ELR (cell line): ENCODE measurements at regions not wholly inside any gene's neighbourhood (a gene's known extent, or its start where the extent isn't known, plus 50 kb on each side); places are given as distances from the start of the nearest gene placed in this dataset.

Source experiments
- DNase-seq: peaks from one replicate; pipeline ENCODE4 v3.0.0-alpha.2; 2015; ENCODE audit warnings: low read depth

GRCh38 chr5:179497636-179498340, 52.6 kb upstream of the RUFY1 start:
- no peak for DNase-seq

DNA sequence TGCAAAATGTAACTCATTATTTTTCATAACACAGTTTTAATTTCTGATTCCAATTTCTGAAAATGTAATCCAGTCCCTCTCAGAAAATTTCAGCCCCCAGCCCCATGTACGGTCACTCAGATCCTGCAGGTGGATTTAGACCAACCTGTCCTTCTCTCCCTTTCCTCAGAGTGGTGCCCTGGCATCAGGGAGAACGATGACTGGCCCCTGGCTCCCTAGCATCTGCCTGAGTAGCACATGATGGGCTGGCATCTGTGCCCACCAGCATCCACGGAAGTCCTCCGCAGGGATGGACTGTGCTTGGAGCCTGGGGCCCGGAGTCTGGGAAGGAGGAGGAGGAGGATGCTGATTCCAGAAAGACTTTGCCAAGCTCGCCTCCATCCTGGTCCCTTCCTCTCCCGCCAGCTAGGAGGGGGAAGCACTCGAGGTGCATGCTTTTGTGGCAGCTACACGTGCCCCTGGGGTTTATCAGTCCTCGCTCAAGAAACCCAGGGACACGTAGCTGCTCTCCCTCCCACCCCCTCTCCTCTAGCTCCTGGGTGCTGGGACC, 54.4 kb upstream of the RUFY1 start:
- DNase-seq: no peak

- no peak for DNase-seq
Observed at GRCh38 chr5:179494774-179495526, 55.4 kb upstream of the RUFY1 start.

DNA sequence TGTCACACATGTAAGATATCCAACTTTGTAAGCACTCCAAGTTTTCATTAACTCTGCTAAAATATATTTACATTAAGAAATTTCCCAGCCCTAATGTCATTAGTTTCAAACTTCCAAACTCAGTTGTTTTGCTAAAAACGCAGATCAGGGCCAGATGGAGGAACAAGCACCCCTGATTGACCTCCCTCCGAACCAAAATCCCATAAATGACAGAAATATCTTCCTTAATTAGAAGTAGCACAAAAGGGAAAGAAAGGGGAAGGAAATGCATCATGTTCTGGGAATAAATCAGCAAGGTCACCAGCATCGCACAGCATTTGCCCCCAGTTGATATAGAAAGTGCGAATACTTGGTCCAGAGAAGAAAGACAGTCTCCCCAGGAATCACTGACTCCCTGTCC, 61.4 kb upstream of the RUFY1 start:
- no peak for DNase-seq

- DNase-seq: no peak
Observed at GRCh38 chr5:179488491-179488890, 61.9 kb upstream of the RUFY1 start.

- no peak for DNase-seq
Observed at GRCh38 chr5:179487145-179487544, 63.2 kb upstream of the RUFY1 start.

GRCh38 chr5:179486596-179487051, 63.7 kb upstream of the RUFY1 start:
- no peak for DNase-seq

GRCh38 chr5:179485845-179486575, 64.3 kb upstream of the RUFY1 start:
- DNase-seq: no peak

- no peak for DNase-seq
Observed at GRCh38 chr5:179484761-179485160, 65.6 kb upstream of the RUFY1 start.

- DNase-seq: no peak
Observed at GRCh38 chr5:179484201-179484600, 66.2 kb upstream of the RUFY1 start.

DNA sequence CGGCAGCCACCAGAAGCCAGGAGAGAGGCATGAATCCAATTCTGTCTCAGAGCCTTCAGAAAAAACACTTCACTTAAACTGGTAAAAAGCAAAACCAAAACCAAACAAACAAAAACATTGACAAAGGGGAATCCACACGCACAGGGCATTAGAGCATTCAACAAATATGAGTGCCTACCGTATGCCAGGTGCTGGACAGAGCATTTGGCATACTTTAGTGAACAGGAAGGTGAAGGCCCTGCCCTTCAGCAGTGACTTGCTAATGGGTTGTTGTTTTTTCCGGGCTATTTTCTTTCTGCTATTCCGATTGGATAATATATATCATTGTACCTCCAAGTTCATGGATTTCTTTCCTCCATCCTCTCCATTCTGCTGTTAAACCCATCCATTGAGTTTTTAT, 71.7 kb upstream of the RUFY1 start:
- DNase-seq: no peak

DNA sequence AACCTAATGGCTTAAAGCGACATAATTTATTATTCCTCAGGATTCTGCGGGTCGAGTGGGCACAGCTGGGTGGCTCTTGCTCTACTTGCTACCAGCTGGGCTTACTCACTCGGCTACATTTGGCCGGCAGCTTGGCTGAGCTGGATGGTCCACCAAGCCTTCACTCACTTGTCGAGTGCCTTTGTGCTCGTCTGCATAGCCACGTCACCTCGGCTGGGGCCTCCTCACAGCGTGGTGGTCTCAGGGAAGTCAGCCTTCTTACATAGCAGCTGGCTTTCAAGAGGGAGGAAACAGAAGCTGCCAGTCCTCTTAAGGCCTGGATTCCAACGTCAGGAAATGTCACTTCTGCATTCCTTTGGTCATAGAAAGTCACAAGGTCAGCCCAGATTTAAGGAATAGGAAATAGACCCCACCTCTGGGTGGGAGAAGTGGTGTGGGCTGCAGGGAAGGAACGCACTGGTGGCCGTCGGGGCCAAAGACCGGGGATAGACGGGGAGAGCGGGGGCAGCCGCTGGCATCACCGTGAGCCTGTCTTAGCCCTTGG, 75.1 kb upstream of the RUFY1 start:
- no peak for DNase-seq

- DNase-seq: no peak
Observed at GRCh38 chr5:179472641-179473040, 77.7 kb upstream of the RUFY1 start.

DNA sequence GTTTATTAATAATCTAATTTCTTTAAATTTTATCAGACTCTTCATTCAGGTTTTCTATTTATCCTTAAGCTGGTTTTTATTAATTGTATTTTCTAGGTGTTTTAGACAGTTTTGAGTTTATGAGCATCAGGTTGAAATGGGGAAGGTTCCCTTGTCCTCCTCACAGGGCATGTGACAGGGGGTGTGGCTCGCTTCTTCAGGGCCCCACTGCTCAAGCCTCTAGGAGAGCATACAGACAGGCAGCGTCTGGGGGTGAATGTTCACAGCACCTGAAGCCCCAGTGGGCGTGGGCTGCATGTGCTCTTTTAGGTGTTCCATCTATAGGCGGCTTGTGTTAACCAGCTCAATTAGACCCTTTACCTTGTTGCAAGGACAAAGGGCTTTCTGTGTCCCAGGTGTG, 78.2 kb upstream of the RUFY1 start:
- no peak for DNase-seq

DNA sequence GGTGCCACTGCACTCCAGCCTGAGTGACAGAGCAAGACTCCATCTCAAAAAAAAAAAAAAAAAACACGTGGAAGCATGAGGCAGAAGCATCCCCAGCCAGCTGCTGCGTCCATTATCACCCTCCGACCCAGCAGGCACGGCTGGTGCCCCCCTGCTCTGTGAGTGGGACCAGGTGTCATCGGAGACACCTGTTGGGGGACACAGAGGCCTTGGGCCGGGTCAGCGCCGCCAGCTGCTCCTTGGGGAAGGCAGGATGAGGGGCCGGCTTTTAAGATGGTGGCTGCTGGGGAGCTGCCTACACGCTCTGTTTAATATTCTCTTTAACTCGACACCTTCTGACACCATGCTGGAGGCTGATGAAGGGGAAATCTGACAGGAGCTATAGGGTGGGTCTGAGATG, 80.2 kb upstream of the RUFY1 start:
- no peak for DNase-seq

- no peak for DNase-seq
Observed at GRCh38 chr5:179468696-179469095, 81.7 kb upstream of the RUFY1 start.

DNA sequence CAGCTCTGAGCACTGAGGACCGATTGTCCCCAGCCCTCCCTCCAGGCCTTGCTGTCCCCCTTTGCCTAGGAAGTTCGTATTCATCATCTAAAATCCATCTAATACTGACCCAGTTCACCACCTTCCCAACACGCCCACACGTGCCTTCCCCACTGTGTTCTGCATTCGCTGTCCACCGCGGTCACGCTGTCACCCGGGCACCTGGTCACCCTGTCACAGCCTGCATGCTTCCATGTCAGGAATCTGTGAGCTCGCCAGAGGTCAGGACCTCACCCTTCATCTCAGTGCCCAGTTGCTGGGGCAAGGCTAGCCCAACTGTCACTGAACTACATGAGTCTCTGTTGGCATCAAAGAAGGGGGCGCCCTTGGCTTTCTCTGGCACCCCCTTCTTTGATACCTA, 82.9 kb upstream of the RUFY1 start:
- no peak for DNase-seq

- no peak for DNase-seq
Observed at GRCh38 chr5:179464631-179465030, 85.7 kb upstream of the RUFY1 start.

DNA sequence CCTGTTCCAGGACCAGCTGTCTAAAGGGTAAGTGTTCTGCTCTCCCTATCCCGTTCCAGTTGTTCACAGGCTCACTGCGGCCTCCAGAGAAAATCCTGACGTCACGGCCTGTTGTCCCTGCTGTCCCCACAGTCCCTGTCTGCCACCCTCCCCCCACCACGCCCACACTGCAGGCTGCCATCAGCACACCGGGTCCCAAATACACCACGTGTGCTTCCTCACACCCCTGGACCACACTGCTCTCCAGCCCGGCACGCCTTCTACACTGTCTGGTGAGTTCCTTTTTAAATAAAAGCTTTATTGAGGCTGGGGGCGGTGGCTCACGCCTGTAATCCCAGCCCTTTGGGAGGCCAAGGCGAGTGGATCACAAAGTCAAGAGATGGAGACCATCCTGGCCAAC, 88.3 kb upstream of the RUFY1 start:
- no peak for DNase-seq

DNA sequence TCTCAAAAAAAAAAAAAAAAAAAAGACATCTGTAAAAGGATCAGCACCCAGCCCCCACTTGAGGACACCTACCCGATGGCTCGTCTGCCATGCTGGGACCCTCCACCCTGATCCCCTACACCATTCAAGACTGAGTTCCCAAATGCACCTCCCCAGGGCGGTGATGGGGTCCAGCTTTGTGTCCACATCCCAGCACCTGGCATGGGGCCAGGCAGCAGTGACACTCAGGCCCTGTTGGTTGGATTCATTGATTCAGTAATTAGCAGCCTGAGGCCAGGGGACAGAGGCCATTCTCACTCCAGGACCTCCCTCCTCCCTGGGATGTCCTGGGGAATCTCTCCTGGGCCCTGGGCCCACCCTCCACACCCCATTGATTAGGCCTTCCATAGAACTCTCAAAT, 88.8 kb upstream of the RUFY1 start:
- no peak for DNase-seq

DNA sequence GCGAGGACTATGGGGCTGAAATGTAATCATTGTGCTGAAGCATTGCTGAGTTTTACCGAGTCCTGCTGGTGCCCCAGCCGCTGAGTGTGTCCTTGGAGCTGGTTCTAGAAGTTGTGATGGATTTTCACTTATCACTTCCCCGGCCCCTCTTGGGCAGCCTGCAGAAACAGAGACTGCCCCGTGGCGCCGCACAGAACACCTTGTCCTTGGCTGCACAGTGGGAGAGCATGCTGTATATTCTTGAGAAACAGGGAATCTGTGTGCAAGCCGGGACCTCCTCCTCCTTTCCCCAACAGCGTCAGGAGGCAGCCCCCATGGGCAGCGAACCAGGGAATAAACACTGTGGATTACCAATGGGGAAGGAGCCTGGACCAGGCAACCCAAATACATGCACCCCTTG, 90.6 kb upstream of the RUFY1 start:
- no peak for DNase-seq

DNA sequence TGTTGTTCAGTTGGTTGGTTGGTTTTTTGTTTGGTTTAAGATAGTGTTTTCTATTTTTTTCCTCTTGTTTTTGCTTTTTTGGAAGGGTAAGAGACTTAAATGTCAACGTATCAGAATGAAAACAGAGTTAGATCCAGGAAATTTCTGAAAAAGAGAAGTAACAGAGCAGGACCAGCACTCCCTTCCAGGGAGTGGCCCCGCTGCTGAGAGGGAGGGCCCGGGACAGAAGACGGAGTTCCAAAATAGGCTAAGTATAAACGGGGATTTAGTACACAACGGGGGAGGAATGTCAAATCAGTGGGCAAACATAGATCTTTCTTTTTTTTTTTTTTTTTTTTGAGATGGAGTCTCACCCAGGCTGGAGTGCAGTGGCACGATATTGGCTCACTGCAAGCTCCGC, 92.7 kb upstream of the RUFY1 start:
- no peak for DNase-seq
